Trophoblast cell (in vitro differentiated cells and primary cell): ENCODE measurements at regions not wholly inside any gene's neighbourhood (a gene's known extent, or its start where the extent isn't known, plus 50 kb on each side); places are given as distances from the start of the nearest gene placed in this dataset.

ENCODE experiments used
- DNase-seq, 2 donors: peaks; one replicate each; pipeline ENCODE4 v3.0.0-alpha.2; 2016
- H2AFZ ChIP-seq: 2 replicates; pipeline ENCODE4 v1.6.1; 2013; ENCODE audit warnings: low read length, moderate library complexity, mild to moderate bottlenecking; ENCODE audit not compliant: insufficient read depth, poor library complexity
- H2AK5ac ChIP-seq: 2 replicates; pipeline ENCODE4 v1.6.1; 2013; ENCODE audit warnings: mild to moderate bottlenecking, low read length
- H2BK120ac ChIP-seq: 2 replicates; pipeline ENCODE4 v1.6.1; 2013; ENCODE audit warnings: low read length, mild to moderate bottlenecking, moderate library complexity; ENCODE audit not compliant: insufficient read depth, poor library complexity
- H2BK12ac ChIP-seq: 2 replicates; pipeline ENCODE4 v1.6.1; 2013; ENCODE audit warnings: mild to moderate bottlenecking, low read length, moderate library complexity
- H2BK5ac ChIP-seq: 2 replicates; pipeline ENCODE4 v1.6.1; 2013; ENCODE audit warnings: low read length, low read depth, moderate library complexity, mild to moderate bottlenecking; ENCODE audit not compliant: poor library complexity
- H3K14ac ChIP-seq: 2 replicates; pipeline ENCODE4 v1.6.1; 2013; ENCODE audit warnings: mild to moderate bottlenecking, low read length
- H3K18ac ChIP-seq: 2 replicates; pipeline ENCODE4 v1.6.1; 2013; ENCODE audit warnings: mild to moderate bottlenecking, low read length
- H3K23ac ChIP-seq: 2 replicates; pipeline ENCODE4 v1.6.1; 2013; ENCODE audit warnings: low read length
- H3K27ac ChIP-seq: 2 replicates; pipeline ENCODE4 v1.5.1; 2013; ENCODE audit warnings: low read depth, mild to moderate bottlenecking, inconsistent platforms, low read length, moderate library complexity
- H3K27me3 ChIP-seq: 2 replicates; pipeline ENCODE4 v1.6.1; 2013; ENCODE audit warnings: inconsistent platforms, mild to moderate bottlenecking, low read length, moderate library complexity; ENCODE audit not compliant: insufficient read depth
- H3K36me3 ChIP-seq, 2 experiments: 1 replicate in 1 of 2; 2 replicates in 1 of 2; pipeline ENCODE4 v1.6.1; 2013; ENCODE audit warnings: low read length in 2 of 2, mild to moderate bottlenecking in 2 of 2, moderate library complexity in 1 of 2; ENCODE audit not compliant: insufficient read depth in 2 of 2, control insufficient read depth in 1 of 2
- H3K4ac ChIP-seq: 2 replicates; pipeline ENCODE4 v1.6.1; 2013; ENCODE audit warnings: low read depth, mild to moderate bottlenecking, low read length, moderate library complexity
- H3K4me1 ChIP-seq, 2 experiments: 1 replicate in 1 of 2; 2 replicates in 1 of 2; pipeline ENCODE4 v1.6.1; 2013; ENCODE audit warnings: low read length in 2 of 2, mild to moderate bottlenecking in 2 of 2, moderate library complexity in 1 of 2; ENCODE audit not compliant: insufficient read depth in 2 of 2, control insufficient read depth in 1 of 2
- H3K4me2 ChIP-seq: 2 replicates; pipeline ENCODE4 v1.6.1; 2013; ENCODE audit warnings: inconsistent platforms, mild to moderate bottlenecking, low read length, moderate library complexity
- H3K4me3 ChIP-seq: 2 replicates; pipeline ENCODE4 v1.5.1; 2013; ENCODE audit warnings: mild to moderate bottlenecking, low read depth, low read length, inconsistent platforms
- H3K79me1 ChIP-seq: one replicate; pipeline ENCODE4 v1.6.1; 2013; ENCODE audit warnings: low read length
- H3K79me2 ChIP-seq: 2 replicates; pipeline ENCODE4 v1.6.1; 2013; ENCODE audit warnings: low read length, mild to moderate bottlenecking; ENCODE audit not compliant: control insufficient read depth, insufficient read depth, poor library complexity
- H3K9ac ChIP-seq: 2 replicates; pipeline ENCODE4 v1.6.1; 2013; ENCODE audit warnings: mild to moderate bottlenecking, low read length
- H3K9me3 ChIP-seq: 2 replicates; pipeline ENCODE4 v1.6.1; 2013; ENCODE audit warnings: low read depth, mild to moderate bottlenecking, control low read depth, inconsistent platforms, low read length; ENCODE audit not compliant: insufficient read depth
- H4K12ac ChIP-seq: 2 replicates; pipeline ENCODE4 v1.6.1; 2013; ENCODE audit warnings: low read depth, mild to moderate bottlenecking, low read length, moderate library complexity
- H4K8ac ChIP-seq: 2 replicates; pipeline ENCODE4 v1.6.1; 2013; ENCODE audit warnings: low read depth, mild to moderate bottlenecking, low read length, moderate library complexity
- H4K91ac ChIP-seq: one replicate; pipeline ENCODE4 v1.6.1; 2013; ENCODE audit warnings: low read depth, mild to moderate bottlenecking, low read length, moderate library complexity
- WGBS: extraction: QIAGEN DNeasy Blood & Tissue Kit; methylation state at CpG from one replicate; pipeline ENCODE4 v1.1.7; 2013; ENCODE audit warnings: missing lambda C conversion rate; ENCODE audit not compliant: insufficient read length, insufficient coverage; ENCODE audit errors: extremely low coverage; 5-methylcytosine and 5-hydroxymethylcytosine counted together

DNA sequence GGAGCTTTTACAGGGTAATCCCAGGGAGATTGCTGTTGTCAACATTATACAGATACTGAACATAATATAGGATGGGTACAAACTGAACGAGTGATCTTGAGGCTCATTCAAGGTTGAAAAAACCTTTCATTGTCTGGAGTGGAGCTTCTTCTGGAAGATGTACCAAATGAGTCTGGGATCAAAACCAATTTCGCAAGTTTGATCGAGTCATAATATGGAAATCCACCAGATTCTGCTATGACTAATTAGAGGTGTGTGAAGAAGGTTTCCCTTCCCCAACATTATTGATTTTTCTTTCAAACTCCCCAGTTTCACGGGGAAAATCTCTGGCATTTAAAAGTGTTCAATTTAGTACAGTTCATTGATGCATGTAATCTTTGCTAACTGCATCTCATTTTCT lies 324.1 kb downstream of the ZFHX3 start:
- H3K23ac ChIP-seq: no peak overlapping the region
- H2AK5ac ChIP-seq: no peak overlapping the region
- H2BK12ac ChIP-seq: no peak overlapping the region
- no peak overlapping the region for H3K9ac ChIP-seq
- H3K4ac ChIP-seq: no peak overlapping the region
- H4K91ac ChIP-seq: no peak overlapping the region
- WGBS: no CpG with 5 or more reads among the region's 4 CpGs
- no peak overlapping the region for H2AFZ ChIP-seq
- DNase-seq: no peak
- H3K9me3 ChIP-seq: no peaks in the 10 kb centered on the region
- no peak overlapping the region for H2BK5ac ChIP-seq
- no peak overlapping the region for H3K4me3 ChIP-seq
- no peak overlapping the region for H2BK120ac ChIP-seq
- peaks cover 0 to 2% of the 10 kb centered on the region in 2 experiments for H3K36me3 ChIP-seq
- H3K27me3 ChIP-seq: no peaks in the 10 kb centered on the region
- no peaks in the 10 kb centered on the region for H3K79me2 ChIP-seq
- no peak overlapping the region for H3K27ac ChIP-seq
- no peak overlapping the region for H3K18ac ChIP-seq
- H4K12ac ChIP-seq: no peak overlapping the region
- H4K8ac ChIP-seq: no peak overlapping the region
- no peaks in the 10 kb centered on the region for H3K4me1 ChIP-seq
- H3K79me1 ChIP-seq: no peaks in the 10 kb centered on the region
- H3K4me2 ChIP-seq: no peak overlapping the region
- H3K14ac ChIP-seq: no peak overlapping the region

DNA sequence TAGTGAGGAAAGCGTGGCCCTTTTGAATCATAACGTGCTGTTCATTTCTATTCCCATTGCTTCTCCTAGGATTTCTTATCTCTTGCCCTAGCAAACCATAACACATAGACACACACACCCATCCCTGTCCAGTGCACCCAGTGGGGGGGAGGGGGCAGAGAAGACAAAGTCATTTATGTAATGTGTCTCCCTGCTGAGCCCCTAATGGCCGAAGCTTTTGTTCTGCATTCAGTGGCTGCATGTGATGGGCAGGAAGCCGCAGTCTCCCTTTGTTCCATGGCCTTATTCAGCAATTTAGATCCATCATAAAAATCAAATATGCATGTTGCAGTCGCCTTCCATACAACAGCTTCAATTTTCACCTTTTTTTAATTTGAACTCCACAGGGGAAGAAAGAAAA lies 325.4 kb downstream of the ZFHX3 start:
- no peak overlapping the region for H3K27ac ChIP-seq
- H3K9me3 ChIP-seq: no peaks in the 10 kb centered on the region
- no peak overlapping the region for H2BK12ac ChIP-seq
- H3K4me1 ChIP-seq: no peaks in the 10 kb centered on the region
- H3K27me3 ChIP-seq: no peaks in the 10 kb centered on the region
- H3K14ac ChIP-seq: no peak overlapping the region
- H3K79me1 ChIP-seq: no peaks in the 10 kb centered on the region
- H3K9ac ChIP-seq: no peak overlapping the region
- H3K23ac ChIP-seq: no peak overlapping the region
- no peaks in the 10 kb centered on the region for H3K79me2 ChIP-seq
- no peak overlapping the region for H2BK120ac ChIP-seq
- H2AK5ac ChIP-seq: no peak overlapping the region
- no peak overlapping the region for H2AFZ ChIP-seq
- WGBS: no CpG with 5 or more reads among the region's 5 CpGs
- no peak overlapping the region for H4K91ac ChIP-seq
- no peak overlapping the region for H2BK5ac ChIP-seq
- no peak overlapping the region for H4K12ac ChIP-seq
- no peak for DNase-seq
- H3K4ac ChIP-seq: no peak overlapping the region
- no peak overlapping the region for H4K8ac ChIP-seq
- H3K36me3 ChIP-seq: peaks cover 0 to 2% of the 10 kb centered on the region in 2 experiments
- H3K18ac ChIP-seq: no peak overlapping the region
- no peak overlapping the region for H3K4me3 ChIP-seq
- H3K4me2 ChIP-seq: no peak overlapping the region

DNA sequence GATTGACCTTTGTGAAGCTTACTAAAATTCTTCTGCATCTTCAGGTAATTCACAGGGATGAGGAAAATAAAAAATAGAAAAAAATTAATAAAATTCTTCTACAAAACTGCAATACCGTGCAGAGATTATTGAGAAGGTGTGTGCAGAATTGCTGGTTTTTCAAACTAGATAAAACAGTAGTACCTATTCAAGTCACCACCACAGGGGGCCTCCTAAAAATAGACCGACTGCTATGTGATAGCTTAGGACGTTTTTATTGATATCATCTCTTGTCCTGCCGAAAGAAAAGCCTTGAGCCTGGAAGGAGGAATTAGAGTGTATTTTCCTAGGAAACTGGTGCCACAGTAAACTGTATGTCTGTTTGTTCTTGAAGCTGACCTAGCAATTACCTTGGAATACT lies 325.9 kb downstream of the ZFHX3 start:
- Histone ChIP-seq H2BK12ac (no peak overlapping the region), H4K12ac (no peak overlapping the region), H3K18ac (no peak overlapping the region), H2BK5ac (no peak overlapping the region), H3K4me2 (no peak overlapping the region), H3K79me1 (no peaks in the 10 kb centered on the region), H3K14ac (no peak overlapping the region), H3K27ac (no peak overlapping the region), H3K23ac (no peak overlapping the region), H3K4me1 (no peaks in the 10 kb centered on the region), H3K4me3 (no peak overlapping the region), H4K91ac (no peak overlapping the region), H4K8ac (no peak overlapping the region), H3K9me3 (no peaks in the 10 kb centered on the region), H3K4ac (no peak overlapping the region), H2AK5ac (no peak overlapping the region), H3K27me3 (no peaks in the 10 kb centered on the region), H2BK120ac (no peak overlapping the region), H3K9ac (no peak overlapping the region), H3K79me2 (no peaks in the 10 kb centered on the region), H3K36me3 (peaks cover 0 to 2% of the 10 kb centered on the region in 2 experiments), H2AFZ (no peak overlapping the region)
- no CpG with 5 or more reads among the region's 4 CpGs for WGBS
- no peak for DNase-seq

DNA sequence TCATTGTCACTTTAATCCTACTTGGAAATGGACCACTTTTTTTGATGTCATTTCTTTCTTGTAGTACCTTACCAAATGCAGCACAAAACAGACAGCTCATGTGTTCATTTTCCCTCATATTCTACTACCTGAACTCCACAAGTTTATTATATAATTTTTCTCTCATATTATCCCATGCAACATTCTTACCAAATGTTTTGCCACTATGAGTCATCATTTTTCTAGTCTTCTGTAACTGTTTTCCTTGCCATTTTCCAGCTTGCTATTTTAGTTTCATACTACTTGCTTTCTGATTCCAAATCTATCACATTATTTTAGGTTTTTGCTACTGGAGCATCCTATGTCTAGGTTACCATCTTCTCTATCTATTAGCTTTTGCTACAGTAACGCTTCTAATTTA lies 332.7 kb downstream of the ZFHX3 start:
- Histone ChIP-seq H2BK12ac (no peak overlapping the region), H2AK5ac (no peak overlapping the region), H2AFZ (no peak overlapping the region), H3K79me1 (no peaks in the 10 kb centered on the region), H3K4me2 (no peak overlapping the region), H4K8ac (no peak overlapping the region), H4K12ac (no peak overlapping the region), H3K9ac (no peak overlapping the region), H3K18ac (no peak overlapping the region), H3K23ac (no peak overlapping the region), H3K9me3 (no peaks in the 10 kb centered on the region), H2BK5ac (no peak overlapping the region), H3K4ac (no peak overlapping the region), H3K36me3 (peaks cover 0 to 2% of the 10 kb centered on the region in 2 experiments), H2BK120ac (no peak overlapping the region), H3K4me1 (no peaks in the 10 kb centered on the region), H3K27me3 (no peaks in the 10 kb centered on the region), H3K14ac (no peak overlapping the region), H4K91ac (no peak overlapping the region), H3K4me3 (no peak overlapping the region), H3K27ac (no peak overlapping the region), H3K79me2 (no peaks in the 10 kb centered on the region)
- DNase-seq: no peak
- WGBS: no CpG with 5 or more reads among the region's 1 CpG
